ENCODE measurements at regions not wholly inside any gene's neighbourhood (a gene's known extent, or its start where the extent isn't known, plus 50 kb on each side); places are given as distances from the start of the nearest gene placed in this dataset.

DNA sequence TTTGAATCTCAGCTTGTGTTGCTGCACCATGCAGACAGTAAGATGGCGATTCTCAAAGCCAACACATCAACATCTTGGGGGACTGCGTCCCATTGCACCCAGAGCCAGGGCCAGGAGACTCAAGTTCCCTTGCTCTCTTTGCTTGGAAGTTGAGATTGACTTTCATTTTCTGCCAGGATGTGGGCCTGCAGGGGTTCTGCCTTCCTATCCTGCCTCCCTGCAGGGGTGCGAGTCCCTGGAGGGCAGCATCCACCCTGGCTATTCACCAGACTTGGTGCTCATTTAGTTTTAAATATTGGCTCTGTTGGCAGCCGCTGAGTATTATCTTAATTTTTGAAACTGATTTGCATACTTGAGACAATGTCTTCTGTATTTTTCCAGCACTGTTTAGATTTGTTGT is 451.5 kb downstream of the GLRX3 start:
- ChIA-PET CTCF (no interaction called here), POLR2A (no interaction called here)
- Mint-ChIP-seq H3K4me1 (ENCODE audit: insufficient read depth, unreplicated experiment) (peaks cover 14% of the 10 kb centered on the region), H3K4me3 (ENCODE audit: unreplicated experiment) (no peak overlapping the region), H3K36me3 (ENCODE audit: insufficient read depth, unreplicated experiment) (no peaks in the 10 kb centered on the region), H3K9me3 (ENCODE audit: unreplicated experiment) (no peaks in the 10 kb centered on the region), H3K27ac (ENCODE audit: low read depth, unreplicated experiment) (no peak overlapping the region), H3K27me3 (ENCODE audit: insufficient read depth, unreplicated experiment) (no peaks in the 10 kb centered on the region)
- TF ChIP-seq, protein P1, sequence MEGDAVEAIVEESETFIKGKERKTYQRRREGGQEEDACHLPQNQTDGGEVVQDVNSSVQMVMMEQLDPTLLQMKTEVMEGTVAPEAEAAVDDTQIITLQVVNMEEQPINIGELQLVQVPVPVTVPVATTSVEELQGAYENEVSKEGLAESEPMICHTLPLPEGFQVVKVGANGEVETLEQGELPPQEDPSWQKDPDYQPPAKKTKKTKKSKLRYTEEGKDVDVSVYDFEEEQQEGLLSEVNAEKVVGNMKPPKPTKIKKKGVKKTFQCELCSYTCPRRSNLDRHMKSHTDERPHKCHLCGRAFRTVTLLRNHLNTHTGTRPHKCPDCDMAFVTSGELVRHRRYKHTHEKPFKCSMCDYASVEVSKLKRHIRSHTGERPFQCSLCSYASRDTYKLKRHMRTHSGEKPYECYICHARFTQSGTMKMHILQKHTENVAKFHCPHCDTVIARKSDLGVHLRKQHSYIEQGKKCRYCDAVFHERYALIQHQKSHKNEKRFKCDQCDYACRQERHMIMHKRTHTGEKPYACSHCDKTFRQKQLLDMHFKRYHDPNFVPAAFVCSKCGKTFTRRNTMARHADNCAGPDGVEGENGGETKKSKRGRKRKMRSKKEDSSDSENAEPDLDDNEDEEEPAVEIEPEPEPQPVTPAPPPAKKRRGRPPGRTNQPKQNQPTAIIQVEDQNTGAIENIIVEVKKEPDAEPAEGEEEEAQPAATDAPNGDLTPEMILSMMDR (IDR thresholded peaks at IDR 0.05; ENCODE audit: unreplicated experiment): no peak
- no TSS peak for BruUV-seq (replicated peaks)
- DNase-seq (ENCODE audit: unreplicated experiment): no peak
- intact Hi-C loops (cut with micrococcal nuclease): no loop called here

DNA sequence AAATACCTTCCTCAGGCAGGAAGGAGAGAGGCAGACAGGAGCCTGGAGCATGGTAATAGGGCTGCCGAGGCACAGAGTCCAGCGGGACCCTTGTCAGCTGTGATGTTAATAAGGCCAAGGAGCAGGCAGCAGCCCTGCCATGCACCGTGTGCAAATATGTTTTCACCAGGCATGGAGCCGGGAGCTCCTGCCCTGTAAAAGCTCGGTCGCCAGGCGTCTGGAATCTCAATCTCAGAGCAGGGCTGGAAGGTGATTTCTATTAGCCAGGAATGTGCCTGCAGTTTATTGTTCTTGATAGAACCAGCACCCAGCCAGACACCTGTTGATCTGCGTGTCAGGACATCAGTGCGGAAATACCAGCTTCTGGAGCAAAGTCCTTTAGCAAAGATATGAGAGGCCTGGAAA is 469.8 kb downstream of the GLRX3 start:
- TF ChIP-seq, protein P1 (IDR thresholded peaks at IDR 0.05; ENCODE audit: unreplicated experiment): no peak
- H3K4me1 Mint-ChIP-seq (ENCODE audit: insufficient read depth, unreplicated experiment): no peaks in the 10 kb centered on the region
- peaks cover 8% of the 10 kb centered on the region for H3K9me3 Mint-ChIP-seq (ENCODE audit: unreplicated experiment)
- H3K4me3 Mint-ChIP-seq (ENCODE audit: unreplicated experiment): no peak overlapping the region
- intact Hi-C loops (cut with micrococcal nuclease): no loop called here
- no TSS peak for BruUV-seq (replicated peaks)
- H3K27ac Mint-ChIP-seq (ENCODE audit: low read depth, unreplicated experiment): no peak overlapping the region
- H3K36me3 Mint-ChIP-seq (ENCODE audit: insufficient read depth, unreplicated experiment): no peaks in the 10 kb centered on the region
- H3K27me3 Mint-ChIP-seq (ENCODE audit: insufficient read depth, unreplicated experiment): no peaks in the 10 kb centered on the region
- DNase-seq (ENCODE audit: unreplicated experiment): no peak
- ChIA-PET CTCF (no interaction called here), POLR2A (interaction anchor here (0.7 kb wide), 1 partner anchor 8 kb away, joined by 4 read pairs; no protein-coding TSS in a partner anchor)

DNA sequence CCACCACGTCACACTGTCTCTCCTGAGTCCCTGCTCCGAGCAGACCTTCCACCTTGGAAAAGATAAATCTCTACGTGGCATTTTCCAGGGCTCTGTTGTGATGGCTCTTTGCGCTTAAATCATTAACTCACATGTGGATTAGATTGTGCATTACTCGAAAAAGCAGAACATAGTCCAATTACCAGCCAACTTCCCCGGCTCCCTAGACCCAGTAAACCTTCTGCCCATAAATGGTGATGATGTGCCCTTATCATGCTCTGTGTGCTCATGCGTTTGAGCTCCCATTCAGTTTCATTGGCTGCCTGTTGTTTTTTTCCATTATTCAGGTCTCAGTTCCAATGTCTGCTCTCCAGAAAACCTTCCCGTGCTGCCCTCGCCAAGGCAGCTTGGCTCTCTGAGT is 471.2 kb downstream of the GLRX3 start:
- ChIA-PET POLR2A (interaction anchor here (1.3 kb wide), 1 partner anchor 11 kb away, joined by 5 read pairs; no protein-coding TSS in a partner anchor), CTCF (no interaction called here)
- intact Hi-C loops (cut with micrococcal nuclease): no loop called here
- BruUV-seq (replicated peaks): no TSS peak
- Mint-ChIP-seq H3K27me3 (ENCODE audit: insufficient read depth, unreplicated experiment) (no peaks in the 10 kb centered on the region), H3K4me1 (ENCODE audit: insufficient read depth, unreplicated experiment) (no peaks in the 10 kb centered on the region), H3K36me3 (ENCODE audit: insufficient read depth, unreplicated experiment) (no peaks in the 10 kb centered on the region), H3K27ac (ENCODE audit: low read depth, unreplicated experiment) (no peak overlapping the region), H3K9me3 (ENCODE audit: unreplicated experiment) (peaks cover 9% of the 10 kb centered on the region), H3K4me3 (ENCODE audit: unreplicated experiment) (no peak overlapping the region)
- TF ChIP-seq, protein P1 (IDR thresholded peaks at IDR 0.05; ENCODE audit: unreplicated experiment): no peak
- no peak for DNase-seq (ENCODE audit: unreplicated experiment)

DNA sequence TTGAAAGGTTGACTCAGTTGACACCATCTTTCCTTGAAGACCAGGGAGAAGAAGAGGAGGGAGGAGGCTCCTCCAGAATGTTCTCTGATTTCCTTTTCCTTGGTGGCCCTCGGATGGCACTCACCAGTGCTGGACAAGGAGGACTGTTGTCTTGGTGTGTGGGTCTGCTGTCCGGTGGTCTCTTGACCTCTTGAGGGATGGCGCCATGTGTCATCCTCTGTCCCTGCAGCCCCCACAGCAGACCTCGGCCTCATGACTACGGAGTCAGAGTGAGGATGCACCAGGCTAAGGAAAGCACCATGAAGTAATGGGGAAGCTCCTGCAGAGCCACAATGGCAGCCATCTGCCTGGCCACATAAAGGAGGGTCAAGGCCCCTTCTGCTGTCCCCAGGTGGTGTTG is 475.0 kb downstream of the GLRX3 start:
- intact Hi-C loops (cut with micrococcal nuclease): no loop called here
- Mint-ChIP-seq H3K4me3 (ENCODE audit: unreplicated experiment) (no peak overlapping the region), H3K27ac (ENCODE audit: low read depth, unreplicated experiment) (no peak overlapping the region), H3K36me3 (ENCODE audit: insufficient read depth, unreplicated experiment) (no peaks in the 10 kb centered on the region), H3K27me3 (ENCODE audit: insufficient read depth, unreplicated experiment) (no peaks in the 10 kb centered on the region), H3K4me1 (ENCODE audit: insufficient read depth, unreplicated experiment) (peaks cover 7% of the 10 kb centered on the region), H3K9me3 (ENCODE audit: unreplicated experiment) (peaks cover 16% of the 10 kb centered on the region)
- ChIA-PET CTCF (no interaction called here), POLR2A (interaction anchor here (0.7 kb wide), 1 partner anchor 10 kb away, joined by 3 read pairs; no protein-coding TSS in a partner anchor)
- no peak for DNase-seq (ENCODE audit: unreplicated experiment)
- BruUV-seq (replicated peaks): no TSS peak
- TF ChIP-seq, protein P1 (IDR thresholded peaks at IDR 0.05; ENCODE audit: unreplicated experiment): no peak

All from MCF 10A (cell line).